ENCODE measurements at regions not wholly inside any gene's neighbourhood (a gene's known extent, or its start where the extent isn't known, plus 50 kb on each side); places are given as distances from the start of the nearest gene placed in this dataset.
"Not testable (repeated sequence)": the region's sequence is repeated elsewhere in the genome, so short reads cannot be mapped to it uniquely, and the experiment has no call there.

DNA sequence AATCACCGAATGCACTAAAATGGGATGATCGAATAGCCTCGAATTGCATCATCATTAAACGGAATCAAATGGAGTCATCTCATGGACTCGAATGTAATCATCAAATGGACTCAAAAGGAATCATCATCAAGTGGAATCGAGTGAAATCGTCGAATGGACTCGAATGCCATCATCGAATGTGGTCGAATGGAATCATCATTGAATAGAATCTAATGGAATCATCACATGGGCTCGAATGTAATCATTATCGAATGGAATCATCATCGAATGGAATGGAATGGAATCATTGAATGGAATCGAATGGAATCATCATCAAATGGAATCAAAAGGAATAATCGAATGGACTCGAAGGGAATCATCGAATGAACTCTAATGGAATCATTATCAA, 224.3 kb downstream of the SHCBP1 start:
- not testable (repeated sequence) for TF ChIP-seq SP1 (IDR thresholded peaks at IDR 0.05); FOXK2 (IDR thresholded peaks at IDR 0.05); NFRKB (IDR thresholded peaks at IDR 0.05); ARNT (IDR thresholded peaks at IDR 0.05); BHLHE40 (IDR thresholded peaks at IDR 0.05; ENCODE audit: borderline replicate concordance); FOXA1 (IDR thresholded peaks at IDR 0.05)

Data from HEK293T (cell line).